Chondrocyte (in vitro differentiated cells): ENCODE measurements at regions not wholly inside any gene's neighbourhood (a gene's known extent, or its start where the extent isn't known, plus 50 kb on each side); places are given as distances from the start of the nearest gene placed in this dataset.

Source experiments
- DNase-seq: peaks from one replicate; pipeline ENCODE4 v3.0.0; 2021; ENCODE audit warnings: mixed read lengths, low spot score
- H3K27ac Mint-ChIP-seq: one replicate; pipeline ENCODE4 v1.8.0; 2021; ENCODE audit warnings: mild to moderate bottlenecking, moderate library complexity, mixed read lengths; ENCODE audit not compliant: unreplicated experiment
- H3K27me3 Mint-ChIP-seq: 2 replicates; pipeline ENCODE4 v1.8.0; 2021; ENCODE audit warnings: low read depth, mixed read lengths
- H3K36me3 Mint-ChIP-seq: 2 replicates; pipeline ENCODE4 v1.8.0; 2021; ENCODE audit warnings: low read depth, mixed read lengths
- H3K4me1 Mint-ChIP-seq: 2 replicates; pipeline ENCODE4 v1.8.0; 2021; ENCODE audit warnings: low read depth, mild to moderate bottlenecking, mixed read lengths
- H3K4me3 Mint-ChIP-seq: one replicate; pipeline ENCODE4 v1.8.0; 2021; ENCODE audit warnings: mild to moderate bottlenecking, moderate library complexity, mixed read lengths; ENCODE audit not compliant: unreplicated experiment
- H3K9me3 Mint-ChIP-seq: 2 replicates; pipeline ENCODE4 v1.8.0; 2021; ENCODE audit warnings: low read depth, mixed read lengths
- TF ChIP-seq, protein P1 (sequence below): fragments of 200-600 bp; sonication (generic); IDR thresholded peaks from 2 replicates; pipeline ENCODE4 v1.5.0; 2021; ENCODE audit warnings: antibody characterized with exemption, mild to moderate bottlenecking, moderate library complexity

GRCh38 chr15:96172417-96172816 is 158.1 kb upstream of the NR2F2 start:
- peaks cover 4% of the 10 kb centered on the region for H3K36me3 Mint-ChIP-seq
- no peak for DNase-seq
- TF ChIP-seq, protein P1, sequence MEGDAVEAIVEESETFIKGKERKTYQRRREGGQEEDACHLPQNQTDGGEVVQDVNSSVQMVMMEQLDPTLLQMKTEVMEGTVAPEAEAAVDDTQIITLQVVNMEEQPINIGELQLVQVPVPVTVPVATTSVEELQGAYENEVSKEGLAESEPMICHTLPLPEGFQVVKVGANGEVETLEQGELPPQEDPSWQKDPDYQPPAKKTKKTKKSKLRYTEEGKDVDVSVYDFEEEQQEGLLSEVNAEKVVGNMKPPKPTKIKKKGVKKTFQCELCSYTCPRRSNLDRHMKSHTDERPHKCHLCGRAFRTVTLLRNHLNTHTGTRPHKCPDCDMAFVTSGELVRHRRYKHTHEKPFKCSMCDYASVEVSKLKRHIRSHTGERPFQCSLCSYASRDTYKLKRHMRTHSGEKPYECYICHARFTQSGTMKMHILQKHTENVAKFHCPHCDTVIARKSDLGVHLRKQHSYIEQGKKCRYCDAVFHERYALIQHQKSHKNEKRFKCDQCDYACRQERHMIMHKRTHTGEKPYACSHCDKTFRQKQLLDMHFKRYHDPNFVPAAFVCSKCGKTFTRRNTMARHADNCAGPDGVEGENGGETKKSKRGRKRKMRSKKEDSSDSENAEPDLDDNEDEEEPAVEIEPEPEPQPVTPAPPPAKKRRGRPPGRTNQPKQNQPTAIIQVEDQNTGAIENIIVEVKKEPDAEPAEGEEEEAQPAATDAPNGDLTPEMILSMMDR, result no peak
- H3K27ac Mint-ChIP-seq, result no peak overlapping the region
- H3K4me1 Mint-ChIP-seq, result peaks cover 4% of the 10 kb centered on the region
- H3K27me3 Mint-ChIP-seq, result no peaks in the 10 kb centered on the region
- no peak overlapping the region for H3K4me3 Mint-ChIP-seq
- no peaks in the 10 kb centered on the region for H3K9me3 Mint-ChIP-seq

DNA sequence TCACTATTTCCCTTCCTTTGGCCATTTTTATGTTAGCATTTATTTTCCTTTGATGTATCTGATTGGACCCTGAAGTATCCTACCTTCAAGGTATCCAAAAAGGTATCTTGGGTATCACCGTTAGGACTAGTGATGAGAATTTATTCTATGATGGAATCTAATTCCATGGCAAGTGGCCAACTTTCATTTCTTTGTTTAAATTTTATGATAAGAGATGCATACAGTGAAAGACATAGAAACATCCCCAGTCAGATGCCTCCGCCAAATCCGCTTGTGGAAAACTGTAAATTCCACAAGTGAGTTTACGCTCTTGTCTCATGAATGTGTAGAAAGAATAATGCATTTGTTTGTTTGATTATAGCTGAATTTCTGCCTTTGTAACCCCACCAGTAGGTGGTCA is 153.7 kb upstream of the NR2F2 start:
- H3K9me3 Mint-ChIP-seq, result no peaks in the 10 kb centered on the region
- H3K36me3 Mint-ChIP-seq, result no peaks in the 10 kb centered on the region
- H3K4me3 Mint-ChIP-seq, result no peak overlapping the region
- no peaks in the 10 kb centered on the region for H3K4me1 Mint-ChIP-seq
- no peak overlapping the region for H3K27ac Mint-ChIP-seq
- no peaks in the 10 kb centered on the region for H3K27me3 Mint-ChIP-seq
- TF ChIP-seq, protein P1, result no peak
- DNase-seq, result no peak

- Mint-ChIP-seq H3K9me3 (no peaks in the 10 kb centered on the region), H3K4me3 (no peak overlapping the region), H3K36me3 (no peaks in the 10 kb centered on the region), H3K27ac (no peak overlapping the region), H3K4me1 (no peaks in the 10 kb centered on the region), H3K27me3 (no peaks in the 10 kb centered on the region)
- DNase-seq, result no peak
- TF ChIP-seq, protein P1, result no peak
Measured at GRCh38 chr15:96177279-96177678, 153.2 kb upstream of the NR2F2 start.

DNA sequence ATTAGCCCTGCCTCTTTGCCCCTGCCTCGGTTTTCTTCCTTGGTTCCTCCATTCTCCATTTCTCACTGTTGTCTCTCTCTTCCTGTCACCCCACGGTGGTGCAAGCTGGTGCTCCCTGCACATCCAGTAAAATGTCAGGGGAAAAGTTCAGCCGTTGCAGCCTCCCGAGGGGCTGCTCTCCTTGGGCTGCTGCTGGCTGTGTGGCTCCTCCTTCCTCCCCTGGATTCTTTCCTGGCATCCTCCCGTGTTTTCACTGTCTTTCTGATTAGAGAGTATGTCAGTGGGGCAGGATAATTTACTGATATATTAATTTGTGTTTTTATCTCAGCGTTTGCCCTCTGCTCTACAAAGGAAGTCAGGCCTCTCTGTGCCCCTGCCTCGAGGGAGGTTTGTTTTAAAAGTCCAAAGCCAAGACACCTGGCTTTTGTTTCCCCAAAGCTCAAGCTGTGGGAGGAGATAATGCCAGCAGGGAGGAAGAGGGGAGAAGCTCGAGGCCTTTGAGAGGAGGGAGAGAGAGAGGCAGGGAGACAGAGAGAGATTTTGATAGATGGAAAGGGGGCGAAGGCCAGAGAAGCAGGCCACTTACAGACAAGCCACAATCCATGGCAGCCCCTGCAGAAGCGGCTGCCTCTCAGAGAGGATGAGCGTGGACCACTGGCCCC is 150.3 kb upstream of the NR2F2 start:
- Mint-ChIP-seq H3K27me3 (no peaks in the 10 kb centered on the region), H3K4me3 (no peak overlapping the region), H3K27ac (no peak overlapping the region)

DNA sequence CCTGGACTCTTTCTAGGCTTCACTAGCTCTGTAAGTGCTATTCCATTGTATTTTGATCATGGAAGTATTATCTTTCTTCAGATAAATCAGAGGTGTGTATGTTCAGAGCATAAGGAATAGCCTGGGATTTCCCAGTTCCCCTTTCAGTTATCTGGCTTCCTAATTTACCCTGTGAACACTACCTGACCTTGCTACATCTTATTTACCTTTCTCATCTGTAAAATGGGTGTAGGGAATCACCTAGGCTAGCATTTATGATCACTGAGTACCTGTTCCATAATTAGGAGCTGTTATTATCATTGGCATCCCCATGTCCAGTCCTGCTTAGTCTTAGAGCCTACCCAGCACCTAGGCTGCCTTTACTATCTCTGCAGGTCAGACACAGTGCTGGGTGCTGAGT is 149.3 kb upstream of the NR2F2 start:
- H3K36me3 Mint-ChIP-seq, result no peaks in the 10 kb centered on the region
- no peaks in the 10 kb centered on the region for H3K27me3 Mint-ChIP-seq
- H3K4me1 Mint-ChIP-seq, result no peaks in the 10 kb centered on the region
- no peak for DNase-seq
- H3K4me3 Mint-ChIP-seq, result no peak overlapping the region
- TF ChIP-seq, protein P1, result no peak
- H3K9me3 Mint-ChIP-seq, result no peaks in the 10 kb centered on the region
- no peak overlapping the region for H3K27ac Mint-ChIP-seq

More for the DNA sequence above, 150.3 kb upstream of the NR2F2 start:
- Mint-ChIP-seq H3K36me3 (no peaks in the 10 kb centered on the region), H3K4me1 (no peaks in the 10 kb centered on the region), H3K9me3 (no peaks in the 10 kb centered on the region)
- TF ChIP-seq, protein P1, result no peak
- DNase-seq, result no peak
